NCI-H128 (cell line): ENCODE measurements at regions not wholly inside any gene's neighbourhood (a gene's known extent, or its start where the extent isn't known, plus 50 kb on each side); places are given as distances from the start of the nearest gene placed in this dataset.
"Not testable (repeated sequence)": the region's sequence is repeated elsewhere in the genome, so short reads cannot be mapped to it uniquely, and the experiment has no call there.

Experiments used
- DNase-seq: peaks from one replicate; lab custom pipeline; 2025; ENCODE audit not compliant: unreplicated experiment; lab: John Stamatoyannopoulos, UW

GRCh38 chrX:120753413-120754251, 122.0 kb downstream of the CT47B1 start:
- no peak for DNase-seq

- no peak for DNase-seq
These were observed 122.7 kb upstream of the C1GALT1C1 start for GRCh38 chrX:120752431-120753082.

GRCh38 chrX:120751683-120752082, 121.8 kb upstream of the C1GALT1C1 start:
- DNase-seq = no peak

- DNase-seq = no peak
These were observed 120.5 kb upstream of the C1GALT1C1 start for GRCh38 chrX:120750381-120750780.

GRCh38 chrX:120749141-120749846, 119.4 kb upstream of the C1GALT1C1 start:
- DNase-seq = no peak

- DNase-seq = no peak
These were observed 116.3 kb upstream of the C1GALT1C1 start for GRCh38 chrX:120746153-120746552.

- no peak for DNase-seq
These were observed 113.3 kb upstream of the C1GALT1C1 start for GRCh38 chrX:120742946-120743665.

GRCh38 chrX:120741452-120741851, 111.6 kb upstream of the C1GALT1C1 start:
- DNase-seq = no peak

GRCh38 chrX:120740072-120740471, 110.2 kb upstream of the C1GALT1C1 start:
- DNase-seq = no peak

- no peak for DNase-seq
These were observed 109.4 kb upstream of the C1GALT1C1 start for GRCh38 chrX:120739300-120739699.

GRCh38 chrX:120736989-120737388, 107.1 kb upstream of the C1GALT1C1 start:
- no peak for DNase-seq

GRCh38 chrX:120735966-120736365, 106.1 kb upstream of the C1GALT1C1 start:
- DNase-seq = no peak

GRCh38 chrX:120732879-120733278, 103.0 kb upstream of the C1GALT1C1 start:
- no peak for DNase-seq

- no peak for DNase-seq
These were observed 102.6 kb upstream of the C1GALT1C1 start for GRCh38 chrX:120732461-120732860.

- DNase-seq = no peak
These were observed 101.5 kb upstream of the C1GALT1C1 start for GRCh38 chrX:120731386-120731785.

- DNase-seq = not testable (repeated sequence)
These were observed 99.8 kb upstream of the C1GALT1C1 start for GRCh38 chrX:120729506-120730255.

GRCh38 chrX:120727911-120728310, 98.1 kb upstream of the C1GALT1C1 start:
- DNase-seq = no peak

GRCh38 chrX:120727452-120727851, 97.6 kb upstream of the C1GALT1C1 start:
- DNase-seq = no peak

- no peak for DNase-seq
These were observed 96.4 kb upstream of the C1GALT1C1 start for GRCh38 chrX:120726294-120726693.

GRCh38 chrX:120725874-120726273, 96.0 kb upstream of the C1GALT1C1 start:
- no peak for DNase-seq
